ENCODE measurements at regions not wholly inside any gene's neighbourhood (a gene's known extent, or its start where the extent isn't known, plus 50 kb on each side); places are given as distances from the start of the nearest gene placed in this dataset.

DNA sequence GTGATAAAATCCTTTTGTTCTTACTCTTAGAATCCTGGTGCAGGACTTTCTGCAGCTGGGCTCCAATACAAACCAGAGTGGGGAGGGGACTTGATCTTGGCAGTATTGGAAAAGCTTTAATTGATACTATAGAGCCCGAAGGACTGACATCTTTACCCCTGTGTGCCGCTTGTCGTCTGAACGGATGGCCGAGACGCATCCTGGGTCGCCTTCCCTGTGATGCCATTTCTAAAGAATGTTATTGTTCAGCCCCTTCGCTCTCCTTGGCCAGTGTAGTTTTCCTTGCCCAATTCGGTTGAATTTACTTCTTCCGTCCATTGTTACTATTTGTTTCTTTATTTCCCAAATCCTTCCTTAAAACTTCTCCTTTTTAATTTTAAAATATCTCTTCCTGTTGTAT is 80.9 kb downstream of the CLDN34 start:
- no peak for DNase-seq

DNA sequence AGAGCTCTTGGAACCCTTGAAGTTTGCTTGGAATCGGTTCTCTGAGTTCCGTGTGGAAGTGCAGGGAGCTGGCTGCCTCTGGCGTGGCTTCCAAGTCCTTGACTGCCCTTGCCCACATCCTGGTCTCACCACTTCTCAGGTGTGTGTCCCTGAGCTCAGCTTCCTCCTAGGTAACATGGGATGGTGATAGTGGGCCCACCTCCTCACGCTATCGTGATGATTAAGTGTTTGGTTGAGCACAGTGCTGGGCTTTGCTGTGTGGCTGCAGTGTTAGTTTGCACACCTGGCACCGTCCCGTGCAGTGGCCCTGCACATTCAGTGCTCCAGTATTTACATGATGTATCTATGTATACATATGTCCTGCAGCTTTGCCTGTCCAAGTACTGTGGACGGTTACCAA is 81.5 kb downstream of the CLDN34 start:
- DNase-seq, result no peak

DNA sequence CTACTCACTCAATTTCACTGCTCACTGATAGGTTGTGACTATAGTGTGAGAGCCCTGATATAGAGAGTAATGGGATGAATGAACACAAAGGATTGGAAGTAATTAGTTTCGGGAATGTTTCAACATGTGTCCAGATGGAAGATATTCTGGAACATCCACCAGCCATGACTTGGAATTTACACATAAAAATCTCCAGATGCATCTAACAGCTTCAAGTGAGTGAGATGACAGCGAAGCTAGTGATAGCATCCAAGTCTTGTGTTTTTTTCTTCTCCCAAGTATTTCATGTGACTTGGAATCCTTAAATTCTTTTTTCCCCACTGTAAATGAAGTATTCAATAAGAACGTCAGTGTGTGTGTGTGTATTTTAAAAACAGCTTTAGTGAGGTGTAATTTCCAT is 82.1 kb downstream of the CLDN34 start:
- DNase-seq, result no peak

DNA sequence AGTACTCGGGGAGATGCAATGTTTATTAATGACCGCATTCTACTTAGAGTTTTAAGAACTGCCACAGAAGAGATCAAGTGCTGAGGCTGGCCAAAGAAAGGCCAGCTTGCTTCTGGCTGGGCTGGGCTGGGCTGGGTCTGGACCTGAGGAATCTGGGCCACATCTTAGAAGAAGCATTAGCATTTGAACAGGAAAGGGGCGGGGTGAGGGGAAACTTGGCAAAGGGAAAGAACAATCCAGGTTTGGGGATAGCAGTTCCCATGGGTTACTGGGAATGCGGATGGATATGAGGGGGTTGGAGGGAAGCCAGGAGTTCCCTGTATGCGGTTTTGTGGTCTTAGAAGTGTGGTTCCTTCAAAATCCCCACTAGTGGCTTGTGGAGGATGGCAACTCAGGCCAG is 83.3 kb downstream of the CLDN34 start:
- DNase-seq, result peak; percentile 49

DNA sequence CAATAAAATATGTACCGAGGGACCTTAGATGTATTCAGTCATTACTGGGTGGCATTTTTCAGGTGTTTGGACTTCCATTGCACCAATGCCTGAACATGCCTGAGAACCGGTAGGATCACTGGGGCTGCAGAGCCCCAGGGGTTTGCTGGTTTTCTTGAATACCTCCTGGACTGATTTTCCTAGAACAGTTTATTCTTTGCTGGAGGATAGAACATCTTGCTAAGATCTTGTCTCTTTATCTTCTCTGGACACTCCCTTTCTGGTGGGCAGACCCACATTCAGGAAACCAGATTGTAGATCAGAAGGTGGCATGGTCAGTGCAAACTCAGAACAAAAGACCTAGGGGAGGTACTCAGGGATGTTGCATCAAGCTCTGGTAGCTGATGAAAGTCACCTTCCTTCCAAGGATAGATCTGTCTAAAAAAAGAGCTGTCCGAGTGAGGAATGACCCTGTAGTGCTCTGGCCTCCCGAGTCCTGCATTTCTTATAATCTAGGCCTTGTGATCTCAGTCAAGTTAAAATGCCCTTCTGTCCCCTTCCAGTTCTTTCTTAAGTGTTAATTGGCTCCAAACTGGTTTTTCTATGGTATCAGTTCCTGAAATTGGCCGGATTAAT is 84.8 kb downstream of the CLDN34 start:
- DNase-seq, result no peak

DNA sequence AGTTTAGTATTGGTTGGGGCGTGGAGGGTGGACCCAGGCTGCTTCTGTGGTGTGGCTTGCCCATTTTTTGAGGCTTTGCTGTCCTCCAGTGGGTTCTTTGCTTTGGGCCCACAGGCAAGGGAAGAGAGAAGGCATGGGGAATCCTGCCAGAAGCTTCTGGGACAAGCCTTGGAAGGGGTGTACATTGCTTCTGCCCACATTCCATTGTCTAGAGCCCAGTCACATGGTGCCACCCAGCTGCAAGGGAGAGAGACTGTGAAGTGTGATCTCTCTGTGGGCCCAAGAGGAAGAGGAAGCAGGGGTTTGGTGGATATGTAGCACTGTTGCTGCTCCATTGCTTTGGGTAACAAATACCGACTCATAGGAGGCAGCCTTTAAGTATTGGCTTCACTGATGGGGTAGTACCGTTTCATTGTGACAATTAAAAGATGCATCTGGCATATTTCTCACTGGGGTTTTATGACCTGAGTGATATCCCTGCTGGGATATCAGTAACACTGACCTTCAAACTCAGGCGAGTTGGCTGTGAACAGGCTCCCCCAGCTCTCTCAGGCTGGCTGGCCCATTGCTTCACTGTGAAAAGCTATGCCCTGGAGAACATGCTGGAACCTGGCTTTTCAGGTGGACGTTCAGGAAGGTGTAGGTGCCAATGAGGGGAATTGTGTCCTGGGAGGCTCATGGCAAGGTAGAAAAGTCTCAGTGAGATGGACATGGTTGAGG is 85.9 kb downstream of the CLDN34 start:
- DNase-seq, result no peak

DNA sequence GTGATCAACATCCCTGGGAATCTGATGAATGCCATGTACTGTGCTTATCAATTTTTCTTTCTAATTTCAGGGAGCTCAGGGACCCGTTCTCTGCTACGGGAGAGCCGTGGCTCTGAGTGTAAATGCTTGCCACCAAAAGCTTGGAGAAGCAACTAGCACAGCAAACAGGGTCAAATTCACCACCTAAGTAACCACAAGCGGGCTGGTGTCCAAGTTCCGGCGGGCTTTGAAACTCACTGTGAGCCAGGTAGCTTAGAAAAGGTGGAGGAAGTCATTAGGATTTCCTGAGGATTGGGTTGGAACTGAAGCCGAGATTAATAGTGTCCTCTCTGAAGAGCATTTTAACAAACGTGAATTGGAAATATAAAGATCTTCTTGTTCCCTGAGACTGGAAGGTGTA is 87.2 kb downstream of the CLDN34 start:
- DNase-seq, result peak; percentile 34

DNA sequence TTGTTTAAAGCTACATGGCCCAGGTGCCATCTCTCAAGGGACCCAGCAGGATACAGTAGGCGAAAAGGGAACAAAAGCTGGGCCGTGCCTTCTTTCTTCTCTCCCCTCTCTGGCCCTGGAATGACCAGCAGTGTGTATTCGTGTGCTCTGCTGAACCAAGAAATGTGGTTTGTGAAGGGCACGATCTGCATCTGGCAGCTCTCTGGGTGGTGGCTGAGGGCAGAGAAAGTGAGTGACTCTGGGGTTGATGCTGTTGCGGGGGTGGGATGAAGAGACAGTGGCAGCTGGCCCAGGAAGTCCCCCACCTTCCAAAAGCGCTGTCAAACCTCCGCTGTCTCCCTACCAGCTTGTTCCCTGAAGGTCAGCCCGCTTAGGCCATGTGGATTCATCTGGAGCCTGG is 88.3 kb downstream of the CLDN34 start:
- DNase-seq, result no peak

DNA sequence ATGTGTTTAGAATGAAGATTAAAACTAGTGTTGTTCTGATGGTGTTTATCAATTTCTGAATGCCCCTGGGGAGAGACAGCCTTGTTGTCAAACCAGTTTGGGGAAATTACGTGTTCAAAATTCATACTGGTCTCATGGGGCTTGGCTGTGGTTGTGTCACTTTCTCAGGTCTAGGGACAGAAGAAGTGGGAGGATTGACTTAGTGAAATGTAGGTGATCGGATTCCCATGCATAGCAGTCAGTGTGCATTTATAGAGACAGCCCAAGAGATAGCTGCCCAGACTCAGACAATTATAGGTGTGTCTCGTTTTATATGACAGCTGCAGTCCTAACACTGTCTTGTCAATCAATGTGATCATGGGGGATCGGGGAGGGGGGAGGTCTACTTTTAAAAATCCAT is 94.4 kb upstream of the CLCN4 start:
- no peak for DNase-seq

DNA sequence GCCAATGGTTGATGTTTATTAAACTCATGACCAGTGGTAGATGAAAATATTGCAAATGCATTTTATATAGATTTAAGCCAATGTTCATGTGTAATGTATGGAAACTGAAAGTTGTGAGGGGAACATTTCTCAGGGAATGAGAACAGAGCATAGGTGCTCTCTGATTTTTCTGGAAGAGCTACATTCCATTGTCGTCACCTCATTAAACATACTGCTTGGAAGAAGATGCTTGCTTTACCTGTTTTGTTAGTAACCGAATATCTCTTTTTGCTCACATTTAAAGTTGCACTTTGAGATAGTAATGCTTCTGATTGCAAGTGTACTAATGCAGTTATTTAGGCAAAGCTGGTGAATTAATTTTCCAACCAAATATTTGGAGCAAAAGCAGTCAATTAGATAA is 93.8 kb upstream of the CLCN4 start:
- DNase-seq, result no peak

DNA sequence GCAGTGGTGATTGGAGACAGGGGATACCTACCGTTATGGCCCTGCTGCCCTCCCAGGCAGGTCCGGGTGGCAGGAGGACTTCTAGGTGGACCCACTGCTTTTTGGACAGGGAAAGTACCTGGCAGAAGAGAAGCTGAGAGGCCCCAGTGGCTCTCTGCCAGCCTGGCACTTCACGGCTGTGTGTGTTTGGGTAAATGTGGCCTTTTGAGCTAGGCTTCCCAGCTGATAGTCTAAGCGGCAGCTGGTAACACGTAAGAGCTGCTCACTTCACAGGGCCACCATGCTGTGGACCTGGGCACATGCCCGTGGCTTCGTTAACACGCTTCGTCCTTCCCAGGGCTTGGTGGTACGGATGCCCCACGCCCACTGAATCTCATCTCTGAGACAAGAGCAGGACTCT is 92.0 kb upstream of the CLCN4 start:
- no peak for DNase-seq

DNA sequence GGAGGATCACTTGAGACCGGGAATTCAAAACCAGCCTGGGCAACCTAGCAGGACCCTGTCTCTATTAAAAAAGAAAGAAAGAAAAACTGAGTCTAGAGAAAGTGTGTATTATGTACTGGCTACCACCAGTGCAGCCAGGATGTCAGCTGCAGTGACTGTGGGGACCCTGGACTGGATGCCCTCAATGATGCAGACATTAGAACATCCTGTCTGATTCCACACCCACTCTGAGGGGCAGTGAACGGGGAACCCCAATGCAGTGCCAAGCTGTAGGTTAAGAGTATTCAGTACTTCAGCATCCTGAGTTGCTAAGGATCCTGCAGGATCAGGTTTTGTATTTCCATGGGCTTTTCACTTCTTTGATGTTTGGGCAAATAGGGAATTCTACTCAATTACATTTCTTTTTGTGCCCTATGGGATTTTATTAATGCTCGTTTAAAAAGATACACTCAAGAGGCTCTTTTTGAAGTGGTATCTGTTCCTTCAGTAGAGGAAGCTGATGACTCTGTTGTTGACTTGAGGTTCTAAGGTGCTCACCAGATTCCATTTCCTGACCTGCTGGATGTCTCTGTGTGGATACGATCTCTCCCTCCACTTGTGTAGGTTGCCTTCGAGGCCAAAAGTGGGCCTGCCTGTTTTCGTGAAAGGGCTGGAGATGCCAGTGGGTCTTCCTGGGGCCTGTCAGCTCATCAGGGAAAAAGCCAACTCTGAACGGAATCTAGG is 85.9 kb upstream of the CLCN4 start:
- no peak for DNase-seq

DNA sequence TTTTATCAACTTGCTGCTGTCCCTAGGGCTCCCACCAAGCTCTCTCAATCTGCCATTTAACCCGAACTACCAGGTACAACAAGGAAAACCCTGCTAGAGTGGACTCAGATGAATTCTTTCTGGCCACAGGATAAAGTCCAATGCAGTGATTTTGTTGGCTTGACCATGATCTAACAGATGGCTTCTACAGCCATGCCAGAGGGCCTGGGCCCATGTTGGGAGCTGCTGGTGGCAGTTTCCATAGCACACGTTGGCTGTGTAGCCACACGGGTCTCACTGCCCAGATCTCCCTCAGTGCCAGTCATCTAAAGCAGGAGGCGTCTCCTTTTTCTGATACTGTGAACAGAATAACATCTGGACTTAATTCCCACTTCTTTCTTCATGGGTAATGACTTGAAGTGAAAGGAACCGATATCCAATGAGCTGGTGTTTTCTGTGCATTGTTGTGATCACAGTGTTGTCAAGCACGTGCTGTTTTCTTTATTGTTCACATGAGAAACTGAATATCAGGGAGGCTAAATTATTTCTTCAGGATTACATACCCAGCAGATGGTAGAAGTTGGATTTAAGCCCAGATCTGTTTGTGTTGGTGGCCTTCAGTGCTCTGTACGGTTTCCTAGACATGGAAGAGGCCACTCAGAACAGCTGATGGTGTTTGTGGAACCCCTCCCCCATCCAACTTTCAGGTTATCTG is 85.2 kb upstream of the CLCN4 start:
- peak; percentile 16 for DNase-seq

DNA sequence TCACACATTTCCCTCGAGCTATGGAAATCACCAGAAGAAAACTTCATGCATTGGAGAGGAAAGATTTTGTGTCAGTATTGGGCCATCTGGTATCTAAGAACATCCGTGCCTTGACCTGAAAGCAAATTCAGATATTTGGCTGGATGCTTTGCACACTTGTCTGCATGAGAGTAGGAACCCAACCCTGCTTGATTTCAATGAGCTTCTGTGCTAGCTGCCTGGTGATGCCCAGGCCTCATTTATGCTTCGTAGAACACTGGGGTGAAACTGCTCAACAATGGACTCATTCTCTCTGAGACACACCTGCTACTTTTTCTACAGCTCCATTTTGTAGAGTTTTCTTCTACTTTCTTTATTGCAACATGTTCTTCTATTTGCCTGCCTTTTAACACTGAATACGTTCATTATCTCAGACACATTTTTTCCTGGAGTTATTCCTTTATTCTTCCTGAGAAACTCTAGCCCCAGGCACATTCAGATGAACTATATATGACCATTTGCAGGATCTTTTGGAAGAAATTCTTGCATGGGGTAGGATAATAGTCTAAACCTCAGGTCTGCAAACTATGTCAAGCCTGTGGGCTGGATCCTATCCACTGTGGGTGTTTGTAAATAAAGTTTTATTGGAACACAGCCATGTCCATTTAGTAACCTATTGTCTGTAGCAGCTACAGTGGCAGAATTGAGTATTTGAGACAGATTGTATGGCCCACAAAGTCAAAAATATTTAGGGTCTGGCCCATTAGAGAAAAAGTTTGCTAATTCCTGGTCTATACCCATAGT is 83.8 kb upstream of the CLCN4 start:
- DNase-seq, result no peak

DNA sequence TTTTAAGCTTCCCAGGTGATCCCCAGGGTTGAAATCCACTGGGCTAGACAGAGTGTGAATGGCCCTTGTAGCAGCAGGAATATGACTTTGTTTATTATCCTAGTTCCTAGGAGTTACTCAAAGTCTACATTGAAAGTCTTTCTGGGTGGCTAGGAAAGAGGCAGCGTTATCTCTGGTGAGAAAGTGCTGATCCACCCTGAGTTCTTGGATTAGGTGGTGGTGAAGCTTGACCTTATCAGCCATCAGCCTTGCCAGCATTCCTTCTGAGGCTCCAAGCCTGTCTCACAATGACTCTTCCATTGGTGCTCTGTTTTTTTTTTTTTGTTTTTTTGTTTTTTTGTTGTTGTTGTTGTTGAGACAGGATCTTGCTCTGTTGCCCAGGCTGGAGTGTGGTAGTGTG is 83.1 kb upstream of the CLCN4 start:
- no peak for DNase-seq

DNA sequence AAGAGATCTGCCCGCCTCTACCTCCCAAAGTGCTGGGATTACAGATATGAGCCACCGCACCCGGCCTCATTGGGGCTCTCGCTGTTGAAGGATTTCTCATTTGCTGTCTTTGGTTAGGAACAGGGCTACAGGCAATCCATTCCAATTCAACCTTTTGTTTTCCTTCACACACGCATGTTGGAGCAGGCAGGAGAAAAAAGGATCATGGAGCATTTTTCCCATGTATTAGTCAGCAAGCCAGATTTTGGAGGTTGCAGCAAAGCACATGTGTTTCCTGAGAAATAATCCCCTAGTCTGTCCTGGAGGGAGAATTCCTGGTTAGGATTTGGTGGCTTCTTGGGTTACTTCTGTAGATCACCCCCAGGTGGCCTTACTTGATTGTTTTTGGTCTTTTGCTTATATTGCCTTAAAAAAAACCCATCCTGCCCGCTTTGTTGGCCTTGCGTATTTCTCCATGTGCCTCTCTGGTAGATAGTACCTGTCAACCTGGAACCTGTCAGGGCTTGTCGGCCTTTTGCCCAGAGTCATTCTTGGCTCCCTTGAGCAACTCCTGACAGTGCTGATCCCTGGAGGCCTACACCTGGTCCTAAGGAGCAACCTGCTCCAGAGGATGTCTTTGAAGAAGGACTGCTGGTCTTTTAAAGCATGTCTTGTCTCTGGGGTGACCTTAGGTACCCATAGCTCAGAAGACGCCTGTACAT is 82.4 kb upstream of the CLCN4 start:
- no peak for DNase-seq

DNA sequence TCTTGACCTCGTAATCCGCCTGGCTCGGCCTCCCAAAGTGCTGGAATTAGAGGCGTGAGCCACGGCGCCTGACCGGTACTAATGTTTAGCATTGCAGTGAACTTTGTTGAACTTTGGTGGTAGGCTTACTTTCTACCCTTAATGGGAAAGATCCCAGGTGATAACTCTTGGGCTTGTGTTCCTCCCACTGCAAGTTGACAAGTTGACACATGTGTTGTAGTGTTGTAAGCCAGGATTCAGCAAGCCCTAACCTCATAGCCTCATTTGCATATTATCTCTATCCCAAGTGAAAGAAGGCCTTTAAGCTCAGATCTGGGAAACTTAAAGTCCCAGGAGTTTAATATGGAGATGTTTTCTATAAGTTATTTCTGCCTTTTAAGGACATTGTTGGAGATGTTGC is 80.0 kb upstream of the CLCN4 start:
- no peak for DNase-seq

DNA sequence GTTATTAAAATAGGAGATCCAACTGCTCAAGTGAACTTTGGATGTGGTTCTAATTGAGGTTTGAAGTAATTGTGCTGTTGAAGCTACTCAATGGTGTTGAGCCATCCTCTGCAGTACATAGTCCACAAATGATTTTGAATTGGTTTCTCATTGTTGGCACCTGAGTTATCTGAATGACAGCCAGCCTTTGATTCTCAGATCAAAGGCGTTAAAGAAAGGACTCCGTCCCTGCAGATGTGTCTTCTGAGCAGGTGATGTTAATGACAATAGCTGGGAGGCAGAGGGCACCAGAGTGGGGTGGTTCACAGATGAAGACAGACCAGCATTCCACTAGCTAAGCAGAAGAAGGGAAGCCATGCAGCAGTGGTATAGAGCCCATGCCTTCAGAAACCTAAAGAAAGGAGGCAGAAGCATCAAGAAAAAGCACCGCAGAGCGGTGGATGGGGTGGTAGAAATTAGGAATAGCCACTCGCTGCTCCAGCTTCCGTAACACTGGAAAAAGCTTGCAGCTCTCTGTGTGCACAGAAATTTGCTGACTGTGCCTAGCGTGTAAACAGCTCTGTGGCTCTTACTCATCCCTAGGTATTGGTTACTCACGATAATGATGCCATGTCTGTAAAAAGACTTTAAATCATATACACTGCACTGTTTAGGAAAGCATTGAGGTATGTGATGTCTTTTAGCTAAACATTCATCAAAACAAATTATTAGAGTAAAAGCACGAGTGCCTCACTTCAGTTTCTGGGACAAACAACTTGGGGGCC is 79.2 kb upstream of the CLCN4 start:
- DNase-seq, result no peak

DNA sequence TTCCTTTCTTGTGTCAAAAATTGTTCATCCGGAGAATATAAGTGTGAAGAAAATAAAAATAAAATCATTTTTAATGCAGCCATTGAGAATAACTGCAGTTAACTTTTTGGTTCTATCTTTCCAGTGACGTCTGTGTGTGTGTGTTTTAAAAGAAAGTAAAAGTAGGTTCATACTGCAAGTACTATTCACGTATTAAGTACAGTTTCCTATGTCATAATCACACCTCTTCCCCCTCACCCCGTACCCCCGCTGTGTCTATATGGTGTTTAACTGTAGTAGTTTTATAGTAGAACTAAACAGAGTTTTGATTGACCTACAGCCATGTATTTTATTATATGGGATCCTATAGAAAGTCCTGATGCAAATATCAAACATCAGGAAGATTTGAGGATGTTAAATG is 78.5 kb upstream of the CLCN4 start:
- no peak for DNase-seq

DNA sequence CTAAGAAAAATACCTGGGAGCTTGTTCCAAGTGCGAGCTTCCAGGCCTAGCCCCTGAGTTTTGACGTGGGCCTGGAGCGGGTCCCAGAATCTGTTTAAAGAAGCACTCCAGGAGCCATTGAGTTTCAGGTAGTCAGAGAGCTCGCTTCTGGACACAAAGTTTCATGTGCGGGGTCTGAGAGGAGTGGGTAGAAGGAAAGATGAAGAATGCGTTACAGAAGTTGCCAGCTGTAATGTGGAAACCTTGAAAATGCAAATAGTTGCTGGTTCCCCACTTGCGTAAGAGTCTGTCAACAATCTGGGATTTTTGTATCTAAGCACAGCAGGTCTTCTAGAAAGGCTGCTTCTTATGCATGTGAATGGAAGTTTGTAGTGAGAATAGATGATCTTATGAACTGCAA is 77.5 kb upstream of the CLCN4 start:
- DNase-seq, result no peak

DNA sequence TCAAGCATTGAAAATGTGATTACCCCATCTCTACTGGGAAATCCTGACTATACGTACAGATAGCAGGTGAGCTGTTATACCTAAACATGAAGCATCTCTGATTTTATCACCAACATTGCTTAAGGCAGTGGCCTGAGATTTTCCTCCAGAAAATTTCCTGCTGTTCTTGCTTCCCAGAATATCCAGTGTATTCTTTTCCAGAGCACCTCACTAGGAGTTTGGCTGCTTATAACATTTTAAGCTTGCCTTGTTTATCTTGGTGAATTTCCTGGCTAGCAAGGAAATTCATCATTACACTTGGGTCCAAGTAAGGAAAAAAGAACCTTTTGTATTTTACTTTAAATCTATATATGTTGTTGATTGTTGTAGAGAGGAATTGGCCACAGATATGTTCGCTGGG is 73.0 kb upstream of the CLCN4 start:
- DNase-seq, result no peak

DNA sequence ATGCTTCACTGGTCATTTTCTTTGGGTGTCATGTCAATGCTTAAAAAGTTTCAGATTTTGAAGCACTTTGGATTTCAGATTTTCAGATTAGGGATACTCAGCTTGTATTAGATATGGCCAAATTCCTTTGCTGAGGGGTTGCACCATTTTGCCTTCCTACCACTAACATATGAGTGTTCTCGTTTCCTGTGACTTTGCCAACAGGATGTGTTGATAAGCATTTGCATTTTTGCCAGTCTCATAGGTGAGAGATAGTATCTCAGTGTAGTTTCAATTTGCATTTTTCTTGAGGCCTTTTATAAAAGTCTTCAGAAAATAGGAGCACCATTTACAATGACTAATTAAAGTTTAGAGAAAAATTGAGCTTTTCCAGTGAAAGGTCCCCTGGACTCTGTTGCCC is 71.6 kb upstream of the CLCN4 start:
- DNase-seq, result no peak

Measured in DMS79 (cell line).